ENCODE measurements at regions not wholly inside any gene's neighbourhood (a gene's known extent, or its start where the extent isn't known, plus 50 kb on each side); places are given as distances from the start of the nearest gene placed in this dataset.

- TF ChIP-seq CTCF (IDR thresholded peaks at IDR 0.05; ENCODE audit: insufficient read depth, low read length, poor library complexity, severe bottlenecking) = no peak
- no peak for TF ChIP-seq EZH2phosphoT487 (conservative IDR thresholded peaks at IDR 0.05; ENCODE audit: low read length)
Measured at GRCh38 chr9:85130764-85131163, 461.2 kb downstream of the NTRK2 start.
